T1000 (cell line): ENCODE measurements at regions not wholly inside any gene's neighbourhood (a gene's known extent, or its start where the extent isn't known, plus 50 kb on each side); places are given as distances from the start of the nearest gene placed in this dataset.

ENCODE experiments used
- DNase-seq: peaks from one replicate; lab custom pipeline; 2025; ENCODE audit warnings: mixed read lengths; lab: John Stamatoyannopoulos, UW

DNA sequence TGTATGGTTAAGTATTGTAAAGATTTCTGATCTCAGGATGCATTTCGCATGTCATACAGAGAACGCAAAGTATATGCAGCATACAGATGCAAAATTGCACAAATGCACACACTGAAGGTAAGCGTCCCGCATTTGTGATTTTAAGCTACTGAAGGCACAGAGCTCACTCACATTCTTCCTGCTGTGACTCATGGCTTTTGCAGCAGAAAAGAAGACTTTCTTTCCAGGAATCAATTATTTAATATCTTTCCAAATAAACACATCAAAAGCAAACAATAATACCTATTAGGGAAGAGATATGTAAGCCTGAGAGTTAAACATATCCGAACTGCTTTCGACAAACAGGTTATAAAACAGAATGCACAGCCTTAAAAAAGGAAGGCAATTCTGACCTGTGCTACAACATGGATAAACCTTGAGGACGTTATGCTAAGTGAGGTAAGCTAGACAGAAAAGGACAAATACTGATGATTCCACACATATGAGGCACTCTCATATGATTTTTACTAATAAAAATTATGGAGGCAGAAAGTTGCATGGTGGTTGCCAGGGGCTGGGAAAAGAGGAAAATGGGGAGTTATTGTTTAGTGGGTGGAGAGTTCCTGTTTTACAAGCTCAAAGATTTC lies 109.0 kb downstream of the TFAP2A start:
- DNase-seq: no peak

DNA sequence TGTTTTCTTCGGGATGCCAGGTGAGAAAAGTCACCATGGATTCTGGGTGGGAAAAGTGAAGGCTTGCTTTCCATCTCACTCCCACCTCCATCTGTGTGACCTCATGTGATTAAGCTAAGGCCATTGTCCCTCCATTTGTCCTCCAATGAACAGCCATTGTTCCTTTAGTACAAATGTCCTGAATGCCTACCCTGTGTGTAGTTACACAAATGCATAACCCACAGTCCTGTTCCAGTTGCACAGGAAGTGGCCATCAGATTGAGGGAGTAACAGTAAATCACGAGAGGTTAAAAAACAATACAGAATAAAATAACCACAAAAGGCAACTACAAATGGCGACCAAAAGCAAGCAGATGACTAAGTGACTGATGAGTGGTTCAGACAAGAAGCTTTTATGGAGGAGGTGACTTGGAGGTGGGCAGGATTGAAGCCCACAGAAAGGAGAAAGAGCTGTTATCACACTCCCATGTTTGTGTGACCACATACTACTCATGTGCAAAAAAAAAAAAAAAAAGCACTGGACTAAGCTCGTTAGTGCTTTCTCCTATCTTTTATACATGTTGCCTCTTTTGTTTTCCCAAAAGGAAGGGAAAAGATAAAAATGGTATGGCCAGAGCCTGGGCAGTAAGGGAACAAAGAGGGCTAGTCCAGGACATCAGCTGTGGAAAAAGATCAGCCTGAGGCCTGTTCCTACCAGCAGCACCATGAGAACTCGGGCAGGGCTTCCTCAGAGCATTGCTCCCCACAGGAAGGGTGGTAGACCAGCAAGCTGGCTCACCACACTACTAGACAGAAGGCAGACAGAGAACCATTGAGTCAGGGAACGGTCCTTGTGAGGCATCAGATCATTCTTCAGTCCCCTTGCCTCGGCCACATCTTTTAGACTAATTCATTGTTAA lies 111.0 kb downstream of the TFAP2A start:
- no peak for DNase-seq

DNA sequence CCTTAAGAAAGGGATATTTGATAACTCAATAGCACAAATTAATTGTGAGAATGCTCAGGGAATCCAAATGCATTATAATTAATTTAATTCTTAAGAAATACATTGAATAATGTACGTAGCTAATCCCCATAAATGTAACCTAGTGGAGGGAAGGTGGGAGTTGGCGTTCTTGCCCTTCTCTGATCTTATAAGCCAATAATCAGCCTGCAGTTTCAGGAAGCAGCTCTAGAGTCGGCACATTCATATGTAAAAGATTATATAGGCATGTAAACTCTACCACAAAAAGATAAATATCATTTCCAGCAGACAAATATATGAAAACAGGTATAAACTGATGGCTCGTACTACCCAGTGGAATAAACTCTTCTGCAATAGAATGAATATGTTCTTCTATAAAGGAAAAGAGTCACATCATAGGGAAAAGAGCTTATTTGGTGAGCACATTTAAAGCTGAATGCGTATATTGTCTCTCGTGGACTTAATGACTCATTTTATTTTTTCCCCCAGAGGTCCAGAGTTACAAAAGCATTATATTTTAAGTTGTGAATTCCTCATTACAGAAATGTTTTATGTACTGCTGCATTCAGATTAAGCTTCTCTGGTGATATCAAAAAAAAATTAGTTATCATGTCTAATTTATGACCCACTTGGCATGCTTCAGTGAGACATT lies 112.2 kb downstream of the TFAP2A start:
- no peak for DNase-seq

DNA sequence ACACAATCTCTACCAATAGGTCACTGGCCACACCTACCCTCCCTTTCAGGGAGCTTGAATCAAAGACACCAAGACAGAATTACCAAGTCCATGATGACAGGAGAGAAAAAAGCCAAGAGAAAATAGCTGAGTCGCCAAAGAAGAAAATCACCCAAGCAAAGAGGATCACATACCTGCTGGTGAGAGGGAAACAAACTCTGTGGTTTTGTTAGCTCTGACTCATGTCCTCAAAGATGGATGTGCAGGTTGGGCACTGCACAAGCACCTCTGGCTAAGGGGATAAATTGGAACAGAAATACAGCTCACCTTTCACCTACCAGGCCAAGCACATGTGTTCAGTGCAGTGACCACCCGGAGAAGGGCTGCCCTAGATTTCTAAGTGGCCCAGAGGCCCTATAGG lies 114.8 kb downstream of the TFAP2A start:
- DNase-seq: no peak

DNA sequence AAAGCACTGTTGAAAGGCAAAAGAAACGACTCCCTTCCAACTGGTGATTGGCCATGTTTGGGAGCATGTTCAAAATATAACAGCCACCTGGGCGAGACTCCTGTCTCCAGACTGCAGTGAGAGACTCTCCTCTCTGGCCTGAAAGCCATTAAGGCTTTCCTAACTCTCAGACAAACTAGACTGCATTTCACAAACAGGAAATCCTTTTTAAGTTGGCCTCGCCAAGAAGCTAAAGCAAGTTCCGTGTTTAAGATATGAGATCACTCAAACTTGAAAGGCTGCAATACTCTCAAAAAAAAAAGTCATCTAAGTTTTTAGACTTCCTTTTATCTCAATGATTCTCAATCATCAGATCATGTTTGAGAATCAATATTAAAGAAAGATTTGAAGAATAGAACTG lies 117.0 kb downstream of the TFAP2A start:
- no peak for DNase-seq

DNA sequence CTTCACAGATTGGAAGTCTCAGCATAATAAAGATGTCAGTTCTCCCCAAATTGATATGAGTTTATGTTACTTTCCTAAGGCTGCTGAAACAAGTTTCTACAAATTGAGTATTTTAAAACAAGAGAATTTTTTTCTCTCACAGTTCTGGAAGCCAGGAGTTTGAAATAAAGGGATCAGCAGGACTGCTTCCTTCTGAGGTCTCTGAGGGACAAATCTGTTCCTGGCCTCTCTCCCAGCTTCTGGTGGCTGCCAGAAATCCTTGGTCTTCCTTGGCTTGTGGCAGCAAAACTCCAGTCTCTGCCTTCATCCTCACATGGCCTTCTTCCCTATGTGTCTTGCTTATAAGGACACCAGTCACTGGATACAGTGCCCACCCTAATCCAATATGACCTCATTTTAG lies 136.1 kb downstream of the TFAP2A start:
- no peak for DNase-seq

DNA sequence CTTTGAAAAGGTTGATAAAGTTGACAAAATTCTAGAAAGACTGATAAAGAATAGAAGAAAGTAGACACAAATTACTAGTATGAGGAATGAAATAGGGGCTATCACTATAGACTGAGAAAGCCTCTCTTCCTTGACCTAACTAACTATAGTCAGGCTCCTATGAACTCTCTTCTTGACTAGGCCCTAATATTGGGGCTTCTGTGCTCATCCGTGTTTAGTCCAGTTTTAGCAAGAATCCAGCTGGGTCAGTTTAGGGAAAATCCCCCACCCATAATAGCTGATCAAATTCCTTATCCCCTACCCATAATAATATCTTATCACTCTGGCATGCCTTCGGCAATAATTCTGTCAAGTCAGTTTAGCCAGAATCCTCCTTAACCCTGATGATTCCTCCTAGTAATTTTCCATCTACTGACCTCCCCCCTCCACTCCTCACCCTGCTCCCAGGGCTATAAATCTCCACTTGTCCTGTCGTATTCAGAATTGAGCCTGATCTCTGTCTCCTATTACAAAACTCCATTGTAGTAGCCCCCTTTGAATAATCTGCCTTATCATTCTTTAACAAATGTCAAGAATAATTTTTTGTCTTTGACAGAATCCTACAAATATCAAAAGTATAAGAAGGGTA lies 138.1 kb downstream of the TFAP2A start:
- no peak for DNase-seq

DNA sequence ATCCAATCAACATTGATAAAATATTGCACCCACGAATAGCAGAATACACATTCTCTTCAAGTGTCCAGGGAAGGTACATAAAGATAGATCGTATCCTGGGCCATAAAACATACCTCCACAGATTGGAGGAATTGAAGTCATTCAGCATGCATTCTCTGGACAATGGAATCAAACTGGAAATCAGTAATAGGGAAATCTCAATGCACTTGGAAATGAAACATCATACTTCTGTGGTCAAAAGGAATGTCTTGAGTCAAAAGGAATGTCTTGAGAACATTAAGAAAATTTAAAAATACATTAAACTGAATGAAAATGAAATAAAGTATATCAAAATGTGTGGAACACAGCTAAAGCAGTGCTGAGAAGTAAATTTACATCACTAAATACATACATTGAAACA lies 138.8 kb downstream of the TFAP2A start:
- no peak for DNase-seq

DNA sequence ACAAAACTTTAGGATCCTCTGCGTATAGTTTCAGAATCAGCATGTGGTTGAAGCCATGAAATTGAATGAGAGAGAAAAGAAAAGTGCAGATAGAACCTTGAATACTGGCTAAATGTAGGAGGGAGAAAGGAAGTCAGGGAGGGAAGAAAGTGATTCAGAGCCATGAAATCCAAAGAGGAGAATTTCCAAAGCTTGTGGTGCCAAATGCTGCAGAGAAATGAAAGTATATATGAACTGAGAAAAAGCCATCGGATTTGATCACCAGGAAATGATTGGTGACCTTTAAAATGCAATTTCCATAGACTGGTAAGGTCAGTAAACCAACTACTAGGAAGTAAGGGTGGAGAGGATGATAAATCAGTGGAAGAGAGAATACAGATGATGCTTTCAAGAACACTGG lies 142.3 kb downstream of the TFAP2A start:
- no peak for DNase-seq

DNA sequence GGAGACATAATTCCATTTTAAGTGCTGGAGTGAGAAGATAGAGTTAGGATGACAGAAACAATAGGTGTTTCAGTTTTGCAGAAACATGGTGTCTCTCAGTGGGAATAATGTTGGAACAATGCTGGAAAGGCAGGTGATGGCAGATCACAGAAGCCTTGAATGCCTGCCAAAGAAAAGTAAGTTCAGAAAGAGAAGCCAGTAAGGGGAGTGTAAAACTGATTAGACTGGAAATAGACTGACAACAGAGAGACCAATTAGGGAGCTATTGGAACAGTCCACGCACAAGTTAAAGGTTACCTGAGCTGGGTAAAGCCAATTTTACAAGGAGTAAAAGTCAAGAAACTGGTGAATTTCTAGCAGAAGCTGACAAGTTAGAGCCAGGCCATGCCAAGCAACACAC lies 142.9 kb downstream of the TFAP2A start:
- no peak for DNase-seq

DNA sequence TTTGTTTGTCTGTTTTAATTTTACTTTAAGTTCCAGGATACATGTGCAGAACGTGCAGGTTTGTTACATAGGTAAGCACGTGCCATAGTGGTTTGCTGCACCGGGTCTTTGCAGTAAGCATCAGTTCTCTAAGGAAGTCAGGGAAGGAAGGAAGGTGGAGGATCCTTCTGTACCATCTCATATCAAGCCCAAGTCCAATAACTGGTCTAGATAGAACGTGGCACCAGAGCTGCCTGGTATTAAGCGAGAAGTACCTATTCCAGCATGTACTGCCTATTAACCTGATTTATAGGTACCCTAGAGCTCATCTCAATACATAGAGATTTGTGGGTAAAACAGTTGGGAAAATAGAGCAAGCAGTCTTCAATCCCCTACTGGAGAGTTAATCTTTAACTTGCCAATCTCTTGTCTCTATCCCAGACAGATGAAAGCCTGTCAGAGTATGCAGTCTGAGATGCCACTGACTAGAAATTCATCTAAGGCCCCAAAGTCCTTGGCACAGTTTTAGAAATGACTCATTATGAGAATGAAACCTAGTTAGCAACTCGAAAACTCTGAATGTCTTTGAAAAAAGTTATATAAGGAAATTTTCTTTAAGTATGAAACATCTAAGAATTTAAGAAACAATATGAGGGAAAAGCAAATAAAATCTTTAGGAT lies 144.9 kb downstream of the TFAP2A start:
- no peak for DNase-seq

DNA sequence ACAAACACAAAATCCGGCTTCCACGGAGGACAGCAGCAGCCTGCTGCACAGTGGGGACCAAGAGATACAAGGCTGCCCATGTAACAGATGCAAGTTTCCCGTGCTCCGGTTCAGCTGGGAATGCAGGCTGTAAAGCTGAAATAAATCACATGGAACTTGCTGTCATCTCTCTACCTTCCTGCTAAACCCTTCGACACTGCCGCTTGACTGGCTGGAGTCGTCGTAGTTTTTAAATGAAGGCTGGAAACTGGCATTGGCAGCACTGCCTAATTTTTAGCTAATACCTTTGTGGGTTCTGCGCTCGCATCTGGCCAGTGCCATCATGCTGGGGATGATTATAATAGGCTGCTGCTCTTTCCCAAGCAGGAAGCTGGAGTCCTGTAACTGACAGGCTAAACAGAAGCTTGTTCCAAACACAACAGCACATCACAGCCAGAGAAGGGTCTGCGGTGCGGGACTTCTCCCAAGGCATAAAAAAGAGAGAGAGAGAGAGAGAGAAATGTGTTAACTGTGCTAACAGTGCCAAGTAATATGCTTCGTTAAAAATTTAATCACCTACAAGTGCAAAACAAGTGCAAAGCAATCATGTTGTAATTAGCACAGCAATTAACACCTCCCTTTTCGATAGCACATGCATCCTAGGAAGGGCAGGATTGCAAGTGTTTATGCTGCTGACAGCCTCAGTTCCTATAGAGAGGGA lies 146.1 kb downstream of the TFAP2A start:
- DNase-seq: no peak

DNA sequence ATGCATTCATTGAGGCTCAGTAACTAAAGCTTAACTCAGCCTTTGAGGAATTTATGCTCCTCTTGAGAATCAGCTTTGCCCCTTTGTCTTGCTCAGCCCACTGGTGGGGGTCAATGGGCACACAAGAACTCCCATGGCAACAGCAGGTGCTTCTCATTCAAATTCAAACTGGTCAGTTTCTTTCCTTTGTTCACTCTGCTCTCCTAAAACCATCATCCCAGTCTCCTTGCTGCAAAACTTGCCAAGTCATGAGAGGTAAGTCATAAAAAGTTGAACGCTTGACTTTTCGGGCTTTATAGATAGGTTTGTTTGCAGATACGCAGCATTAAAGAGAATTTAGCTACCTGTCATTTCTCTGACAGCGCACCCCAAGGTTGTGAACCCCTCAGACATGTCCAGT lies 146.8 kb downstream of the TFAP2A start:
- DNase-seq: no peak

DNA sequence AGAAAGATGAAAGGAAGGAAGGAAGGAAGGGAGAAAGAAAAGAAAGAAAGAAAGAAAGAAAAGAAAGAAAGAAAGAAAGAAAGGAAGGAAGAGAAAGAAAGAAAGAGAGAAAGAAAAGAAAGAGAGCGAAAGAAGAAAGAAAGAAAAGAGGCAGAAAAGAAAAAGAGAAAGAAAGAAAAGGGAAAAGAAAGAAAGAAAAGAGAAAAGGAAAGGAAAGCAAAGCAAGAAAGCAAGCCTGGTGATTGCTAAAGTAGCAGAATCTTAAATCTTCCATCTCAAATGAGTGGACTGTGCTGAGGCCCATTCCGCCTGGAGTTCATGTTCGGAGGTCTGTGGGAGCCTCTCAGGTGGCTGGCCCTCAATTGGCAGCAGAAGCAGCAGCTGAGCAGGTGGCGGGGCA lies 148.4 kb downstream of the TFAP2A start:
- DNase-seq: no peak

DNA sequence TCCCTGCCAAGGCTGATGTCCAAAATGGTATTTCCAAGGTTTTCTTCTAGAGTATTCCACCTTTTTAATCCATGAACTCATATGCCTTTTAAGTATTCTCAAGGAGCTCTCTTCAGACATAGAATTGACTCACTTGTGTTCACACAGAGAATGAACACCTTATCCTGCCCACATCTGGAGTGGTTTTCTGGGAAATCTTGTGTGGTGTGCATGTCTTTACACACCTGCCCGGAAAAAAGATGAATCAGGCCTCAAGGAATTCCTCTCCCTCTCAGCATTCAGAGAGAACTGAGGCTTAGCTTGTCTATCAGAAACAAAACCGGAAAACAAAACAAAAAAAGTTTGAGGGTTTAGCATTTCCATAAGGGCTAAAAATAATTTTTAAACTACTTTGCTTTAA lies 148.8 kb downstream of the TFAP2A start:
- no peak for DNase-seq

DNA sequence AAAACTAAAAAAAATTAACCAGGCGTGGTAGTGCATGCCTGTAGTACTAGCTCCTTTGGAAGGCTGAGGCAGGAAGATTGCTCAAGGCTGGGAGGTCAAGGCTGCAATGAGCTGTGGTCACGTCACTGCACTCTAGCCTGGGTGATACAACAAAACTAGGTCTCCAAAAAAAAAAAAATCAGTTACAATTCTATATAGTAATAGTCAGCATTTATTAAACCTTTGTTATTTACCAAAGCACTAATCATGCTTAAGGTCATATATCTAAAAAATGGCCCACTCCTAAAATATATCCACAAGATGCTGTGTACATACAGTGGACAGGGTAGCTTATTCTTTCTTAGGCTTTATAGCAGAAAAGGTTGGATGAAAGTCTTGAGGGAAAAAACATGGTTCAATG lies 152.4 kb downstream of the TFAP2A start:
- DNase-seq: no peak

DNA sequence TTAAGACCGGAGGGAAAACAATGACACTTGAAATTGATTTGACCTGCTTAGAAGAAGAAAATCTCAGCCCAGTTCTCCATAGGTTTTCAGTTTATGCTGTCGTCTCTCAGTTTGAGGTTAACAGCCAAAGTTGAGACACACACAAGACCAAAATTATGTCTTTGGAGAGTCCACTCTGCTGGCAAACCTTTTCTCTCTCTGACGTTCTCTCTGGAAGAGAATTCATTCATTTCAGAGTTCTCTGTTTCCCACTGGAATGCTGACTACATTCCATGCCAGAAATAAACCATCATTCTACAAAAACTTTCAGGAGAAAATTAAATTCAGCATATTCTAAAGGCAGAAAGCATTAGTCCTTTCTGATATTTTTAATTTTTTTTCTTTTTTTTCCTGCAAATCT lies 155.2 kb downstream of the TFAP2A start:
- no peak for DNase-seq

DNA sequence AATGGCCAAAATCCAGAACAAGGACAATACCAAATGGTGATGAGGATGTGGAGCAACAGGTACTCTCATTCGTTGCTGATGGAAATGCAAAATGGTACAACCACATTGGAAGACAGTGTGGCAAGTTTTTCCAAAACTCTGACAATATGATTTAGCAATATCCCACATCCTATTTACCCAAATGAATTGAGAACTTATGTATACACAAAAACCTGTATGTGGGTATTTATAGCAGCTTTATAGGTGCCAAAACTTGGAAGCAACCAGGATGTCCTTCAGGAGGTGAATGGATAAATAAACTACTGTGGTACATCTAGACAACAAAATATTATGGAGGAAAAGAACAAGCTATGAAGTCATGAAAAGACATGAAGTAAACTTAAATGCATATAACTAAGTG lies 156.5 kb downstream of the TFAP2A start:
- no peak for DNase-seq

DNA sequence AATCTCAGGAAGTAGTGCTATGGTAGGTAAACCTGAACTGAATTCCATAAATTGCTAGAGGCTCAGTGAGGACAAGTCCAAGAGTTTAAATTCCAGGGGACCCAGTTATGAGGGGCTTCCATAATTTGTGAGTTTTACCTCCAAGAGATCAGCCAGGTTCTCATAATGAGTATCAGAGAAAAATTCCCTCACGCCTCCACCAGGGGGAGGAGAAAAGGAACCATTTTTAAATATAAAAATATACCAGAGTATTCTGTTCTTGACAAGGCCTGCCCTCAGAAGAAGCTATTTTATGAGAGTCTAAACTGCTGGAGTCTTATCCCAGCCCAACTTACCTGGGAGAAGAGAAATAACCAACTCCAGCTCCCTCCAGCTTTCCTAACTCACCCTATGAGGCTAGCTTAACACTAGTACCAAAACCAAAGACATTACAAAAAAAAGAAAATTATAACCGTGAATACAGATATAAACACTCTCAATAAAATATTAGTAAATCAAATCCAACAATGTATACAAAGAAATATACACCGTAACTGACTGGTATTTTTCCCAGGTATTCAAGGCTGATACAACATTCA lies 158.7 kb downstream of the TFAP2A start:
- no peak for DNase-seq

DNA sequence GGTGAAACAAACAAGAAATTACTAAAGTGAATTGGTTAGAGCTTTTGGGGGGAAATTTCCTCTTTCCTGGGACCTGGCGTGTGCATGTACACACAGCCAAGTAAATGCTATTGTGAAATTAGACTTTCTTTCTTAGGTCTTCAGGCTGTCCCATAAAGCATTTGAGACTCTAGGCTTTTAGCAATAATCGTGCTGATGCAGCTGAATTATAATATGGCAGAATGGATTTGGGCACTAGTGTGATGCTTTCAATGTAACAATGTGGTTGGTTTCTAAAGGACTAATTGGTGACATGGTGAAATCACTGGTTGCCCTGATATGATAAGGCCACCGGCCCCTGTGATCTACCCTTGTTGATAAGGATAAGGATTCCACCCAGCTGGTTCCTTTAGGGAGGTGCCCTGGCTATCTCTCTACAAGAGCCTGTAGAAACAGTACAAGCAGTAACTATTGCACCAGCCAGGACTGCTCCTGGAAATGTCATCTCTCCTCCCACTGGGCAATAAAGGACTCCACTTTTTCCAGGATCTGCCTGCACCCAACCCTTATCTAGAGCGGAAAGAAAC lies 164.1 kb downstream of the TFAP2A start:
- no peak for DNase-seq

DNA sequence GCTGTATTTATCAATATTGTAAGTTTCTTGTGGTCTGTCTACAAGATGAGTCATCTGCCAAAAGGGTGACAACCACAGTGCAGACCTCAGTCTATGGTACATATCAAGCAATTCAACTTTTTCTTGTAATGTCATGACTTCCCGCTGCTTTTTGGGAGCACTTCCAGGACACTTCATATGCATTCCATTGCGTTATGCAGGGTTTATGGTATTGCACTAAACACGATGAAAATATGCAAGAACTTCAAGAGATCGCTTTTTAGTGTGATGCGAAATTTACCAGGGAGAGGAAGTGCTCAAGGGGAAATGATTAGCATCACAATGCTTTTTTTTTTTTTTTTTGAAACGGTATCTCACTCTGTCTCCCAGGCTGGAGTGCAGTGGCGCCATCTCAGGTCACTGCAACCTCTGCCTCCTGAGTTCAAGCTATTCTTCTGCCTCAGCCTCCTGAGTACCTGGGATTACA lies 166.5 kb downstream of the TFAP2A start:
- no peak for DNase-seq
